HepG2 (cell line): ENCODE measurements at regions not wholly inside any gene's neighbourhood (a gene's known extent, or its start where the extent isn't known, plus 50 kb on each side); places are given as distances from the start of the nearest gene placed in this dataset.

ENCODE experiments used
- NFRKB ChIP-seq: fragments of 450-650 bp; IDR thresholded peaks from 2 replicates; pipeline ENCODE4 v1.6.1; 2017
- THYN1 ChIP-seq: sonication (generic); formaldehyde crosslinking; IDR thresholded peaks from 2 replicates; pipeline ENCODE4 v1.8.1; 2023; ENCODE audit warnings: low read depth, mild to moderate bottlenecking, moderate library complexity, missing genetic modification reagents, borderline replicate concordance
- ZMAT3 ChIP-seq: sonication (generic); formaldehyde crosslinking; conservative IDR thresholded peaks from 2 replicates; pipeline ENCODE4 v1.7.0; 2021; ENCODE audit warnings: missing genetic modification reagents
- ZNF24 ChIP-seq: fragments of 450-650 bp; IDR thresholded peaks from 2 replicates; pipeline ENCODE4 v1.6.1; 2017; ENCODE audit warnings: antibody characterized with exemption, mild to moderate bottlenecking
- TF ChIP-seq, protein P1 (sequence below): sonication (generic); formaldehyde crosslinking; IDR thresholded peaks from one replicate; pipeline ENCODE4 v1.5.1; 2020; ENCODE audit warnings: mild to moderate bottlenecking, missing genetic modification reagents; ENCODE audit errors: not compliant biosample characterization

DNA sequence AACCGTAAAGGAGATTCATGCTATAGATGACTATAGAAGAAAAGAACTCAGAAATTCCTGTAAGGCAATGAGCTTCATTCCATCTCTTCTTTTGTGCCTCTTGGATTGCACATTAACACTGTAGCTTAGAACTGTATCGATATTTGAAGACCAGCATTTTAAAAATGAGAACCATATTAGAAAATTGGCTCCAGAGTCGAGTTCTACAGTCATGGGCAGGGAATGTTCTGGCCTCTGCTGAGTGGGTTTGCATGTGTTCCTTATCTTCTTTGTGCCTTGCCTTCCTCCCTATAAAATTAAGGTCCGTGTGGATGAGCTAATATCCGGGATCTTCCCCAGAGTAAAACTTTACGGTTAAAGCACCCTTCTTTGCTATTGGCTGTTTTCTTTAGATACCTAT is 77.4 kb upstream of the PLCL2 start (continued):
- TF ChIP-seq, protein P1, sequence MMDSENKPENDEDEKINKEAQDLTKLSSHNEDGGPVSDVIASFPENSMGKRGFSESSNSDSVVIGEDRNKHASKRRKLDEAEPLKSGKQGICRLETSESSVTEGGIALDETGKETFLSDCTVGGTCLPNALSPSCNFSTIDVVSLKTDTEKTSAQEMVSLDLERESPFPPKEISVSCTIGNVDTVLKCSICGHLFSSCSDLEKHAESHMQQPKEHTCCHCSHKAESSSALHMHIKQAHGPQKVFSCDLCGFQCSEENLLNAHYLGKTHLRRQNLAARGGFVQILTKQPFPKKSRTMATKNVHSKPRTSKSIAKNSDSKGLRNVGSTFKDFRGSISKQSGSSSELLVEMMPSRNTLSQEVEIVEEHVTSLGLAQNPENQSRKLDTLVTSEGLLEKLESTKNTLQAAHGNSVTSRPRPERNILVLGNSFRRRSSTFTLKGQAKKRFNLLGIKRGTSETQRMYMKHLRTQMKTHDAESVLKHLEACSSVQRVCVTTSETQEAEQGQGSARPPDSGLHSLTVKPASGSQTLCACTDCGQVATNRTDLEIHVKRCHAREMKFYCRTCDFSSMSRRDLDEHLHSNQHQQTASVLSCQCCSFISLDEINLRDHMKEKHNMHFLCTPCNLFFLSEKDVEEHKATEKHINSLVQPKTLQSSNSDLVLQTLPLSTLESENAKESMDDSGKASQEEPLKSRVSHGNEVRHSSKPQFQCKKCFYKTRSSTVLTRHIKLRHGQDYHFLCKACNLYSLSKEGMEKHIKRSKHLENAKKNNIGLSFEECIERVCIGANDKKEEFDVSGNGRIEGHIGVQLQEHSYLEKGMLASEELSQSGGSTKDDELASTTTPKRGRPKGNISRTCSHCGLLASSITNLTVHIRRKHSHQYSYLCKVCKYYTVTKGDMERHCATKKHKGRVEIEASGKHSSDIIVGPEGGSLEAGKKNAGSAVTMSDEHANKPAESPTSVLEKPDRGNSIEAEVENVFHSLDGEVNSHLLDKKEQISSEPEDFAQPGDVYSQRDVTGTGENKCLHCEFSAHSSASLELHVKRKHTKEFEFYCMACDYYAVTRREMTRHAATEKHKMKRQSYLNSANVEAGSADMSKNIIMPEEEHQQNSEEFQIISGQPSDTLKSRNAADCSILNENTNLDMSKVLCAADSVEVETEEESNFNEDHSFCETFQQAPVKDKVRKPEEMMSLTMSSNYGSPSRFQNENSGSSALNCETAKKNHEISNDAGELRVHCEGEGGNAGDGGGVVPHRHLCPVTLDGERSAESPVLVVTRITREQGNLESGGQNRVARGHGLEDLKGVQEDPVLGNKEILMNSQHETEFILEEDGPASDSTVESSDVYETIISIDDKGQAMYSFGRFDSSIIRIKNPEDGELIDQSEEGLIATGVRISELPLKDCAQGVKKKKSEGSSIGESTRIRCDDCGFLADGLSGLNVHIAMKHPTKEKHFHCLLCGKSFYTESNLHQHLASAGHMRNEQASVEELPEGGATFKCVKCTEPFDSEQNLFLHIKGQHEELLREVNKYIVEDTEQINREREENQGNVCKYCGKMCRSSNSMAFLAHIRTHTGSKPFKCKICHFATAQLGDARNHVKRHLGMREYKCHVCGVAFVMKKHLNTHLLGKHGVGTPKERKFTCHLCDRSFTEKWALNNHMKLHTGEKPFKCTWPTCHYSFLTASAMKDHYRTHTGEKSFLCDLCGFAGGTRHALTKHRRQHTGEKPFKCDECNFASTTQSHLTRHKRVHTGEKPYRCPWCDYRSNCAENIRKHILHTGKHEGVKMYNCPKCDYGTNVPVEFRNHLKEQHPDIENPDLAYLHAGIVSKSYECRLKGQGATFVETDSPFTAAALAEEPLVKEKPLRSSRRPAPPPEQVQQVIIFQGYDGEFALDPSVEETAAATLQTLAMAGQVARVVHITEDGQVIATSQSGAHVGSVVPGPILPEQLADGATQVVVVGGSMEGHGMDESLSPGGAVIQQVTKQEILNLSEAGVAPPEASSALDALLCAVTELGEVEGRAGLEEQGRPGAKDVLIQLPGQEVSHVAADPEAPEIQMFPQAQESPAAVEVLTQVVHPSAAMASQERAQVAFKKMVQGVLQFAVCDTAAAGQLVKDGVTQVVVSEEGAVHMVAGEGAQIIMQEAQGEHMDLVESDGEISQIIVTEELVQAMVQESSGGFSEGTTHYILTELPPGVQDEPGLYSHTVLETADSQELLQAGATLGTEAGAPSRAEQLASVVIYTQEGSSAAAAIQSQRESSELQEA (CRISPR knock-in tag): no peak
- TF ChIP-seq ZNF24: no peak
- TF ChIP-seq NFRKB: no peak
- TF ChIP-seq ZMAT3 (CRISPR knock-in tag): no peak
- TF ChIP-seq THYN1 (CRISPR knock-in tag): no peak
